H1 (cell line): ENCODE measurements at regions not wholly inside any gene's neighbourhood (a gene's known extent, or its start where the extent isn't known, plus 50 kb on each side); places are given as distances from the start of the nearest gene placed in this dataset.

Experiments
- USF2 ChIP-seq: IDR thresholded peaks from 2 replicates; pipeline ENCODE4 v1.6.1; 2011; ENCODE audit warnings: low read length, improper control_type of control experiment

- TF ChIP-seq USF2 = no peak
Observed at GRCh38 chr19:27920774-27921173, 1292.2 kb downstream of the UQCRFS1 start (continued).
